ENCODE measurements at regions not wholly inside any gene's neighbourhood (a gene's known extent, or its start where the extent isn't known, plus 50 kb on each side); places are given as distances from the start of the nearest gene placed in this dataset.

DNA sequence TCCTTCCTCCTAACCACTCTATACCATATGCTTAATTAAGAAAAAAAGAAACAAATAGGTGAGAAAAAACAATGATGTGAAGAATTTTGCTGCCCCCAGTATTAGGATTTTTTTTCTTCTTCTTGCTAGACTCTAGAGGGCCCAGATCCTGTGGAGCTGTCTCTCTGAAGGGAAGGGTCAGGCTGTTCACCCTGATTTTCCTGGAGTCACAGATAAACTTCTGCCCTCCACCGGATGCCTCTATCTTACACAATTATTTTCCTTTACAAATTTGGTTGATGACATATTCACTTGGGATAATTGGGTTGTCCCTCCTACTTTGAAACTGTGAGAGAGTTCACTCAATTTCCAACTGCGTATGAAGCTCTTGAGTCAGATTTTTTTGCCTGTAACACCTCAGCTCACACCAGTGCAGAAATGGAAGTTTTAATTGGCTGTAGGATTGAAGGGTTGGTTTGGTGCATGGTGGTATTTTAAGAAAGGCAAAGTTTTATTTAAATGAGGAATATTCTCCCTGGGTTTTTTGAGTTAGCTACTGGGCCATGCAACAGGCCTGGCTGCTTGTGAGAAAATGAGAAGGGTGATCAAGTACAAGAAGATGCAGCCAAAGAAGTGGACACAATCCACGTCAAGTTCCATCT, 73.7 kb upstream of the ESR1 start:
- H3K9me3 Mint-ChIP-seq (ENCODE audit: unreplicated experiment), result peaks cover 8% of the 10 kb centered on the region
- FAIRE-seq (no peak), DNase-seq (ENCODE audit: low read depth) (no peak)
- no peak for TF ChIP-seq CTCF (IDR thresholded peaks at IDR 0.05; ENCODE audit: insufficient read depth, low read depth, low read length)
- no peak for TF ChIP-seq EZH2 (IDR thresholded peaks at IDR 0.05; ENCODE audit: insufficient read depth, low read length)
- no peak overlapping the region for H3K4me3 ChIP-seq (ENCODE audit: insufficient read depth, low read depth, low read length)
- H2AFZ ChIP-seq (ENCODE audit: low read depth, low read length), result no peak overlapping the region
- H3K4me1 ChIP-seq (ENCODE audit: insufficient read depth, low read length), result no peaks in the 10 kb centered on the region
- H3K27me3 ChIP-seq (ENCODE audit: insufficient read depth, low read length), result no peaks in the 10 kb centered on the region
- H3K4me2 ChIP-seq (ENCODE audit: low read length), result no peak overlapping the region
- no peaks in the 10 kb centered on the region for H3K36me3 ChIP-seq (ENCODE audit: insufficient read depth, low read length)
- H3K27me3 Mint-ChIP-seq (ENCODE audit: low read depth, unreplicated experiment), result peaks cover 4% of the 10 kb centered on the region
- H3K79me2 ChIP-seq (ENCODE audit: insufficient read depth, low read length), result no peaks in the 10 kb centered on the region
- no peak overlapping the region for H3K27ac ChIP-seq (ENCODE audit: low read depth, low read length)
- no peak overlapping the region for H3K27ac Mint-ChIP-seq (ENCODE audit: unreplicated experiment)
- H3K36me3 Mint-ChIP-seq (ENCODE audit: low read depth, unreplicated experiment), result no peaks in the 10 kb centered on the region
- no peak overlapping the region for H3K4me3 Mint-ChIP-seq (ENCODE audit: unreplicated experiment)
- no peaks in the 10 kb centered on the region for H4K20me1 ChIP-seq (ENCODE audit: insufficient read depth, low read length)
- no peaks in the 10 kb centered on the region for H3K4me1 Mint-ChIP-seq (ENCODE audit: low read depth, unreplicated experiment)
- H3K9me3 ChIP-seq (ENCODE audit: insufficient read depth, low read depth, low read length), result no peaks in the 10 kb centered on the region
- no peak overlapping the region for H3K9ac ChIP-seq (ENCODE audit: low read length)

GRCh38 chr6:151738267-151738666, 69.2 kb upstream of the ESR1 start:
- Histone ChIP-seq H2AFZ (ENCODE audit: low read depth, low read length) (no peak overlapping the region), H3K4me1 (ENCODE audit: insufficient read depth, low read length) (no peaks in the 10 kb centered on the region), H3K36me3 (ENCODE audit: insufficient read depth, low read length) (no peaks in the 10 kb centered on the region), H3K27me3 (ENCODE audit: insufficient read depth, low read length) (no peaks in the 10 kb centered on the region), H3K27ac (ENCODE audit: low read depth, low read length) (no peak overlapping the region), H3K79me2 (ENCODE audit: insufficient read depth, low read length) (no peaks in the 10 kb centered on the region), H3K9ac (ENCODE audit: low read length) (no peak overlapping the region), H4K20me1 (ENCODE audit: insufficient read depth, low read length) (no peaks in the 10 kb centered on the region), H3K4me3 (ENCODE audit: insufficient read depth, low read depth, low read length) (no peak overlapping the region), H3K4me2 (ENCODE audit: low read length) (no peak overlapping the region), H3K9me3 (ENCODE audit: insufficient read depth, low read depth, low read length) (no peaks in the 10 kb centered on the region)
- FAIRE-seq (no peak), DNase-seq (ENCODE audit: low read depth) (no peak)
- Mint-ChIP-seq H3K4me3 (ENCODE audit: unreplicated experiment) (no peak overlapping the region), H3K27ac (ENCODE audit: unreplicated experiment) (no peak overlapping the region), H3K4me1 (ENCODE audit: low read depth, unreplicated experiment) (no peaks in the 10 kb centered on the region), H3K36me3 (ENCODE audit: low read depth, unreplicated experiment) (no peaks in the 10 kb centered on the region), H3K9me3 (ENCODE audit: unreplicated experiment) (no peaks in the 10 kb centered on the region), H3K27me3 (ENCODE audit: low read depth, unreplicated experiment) (peaks cover 2% of the 10 kb centered on the region)
- TF ChIP-seq EZH2 (IDR thresholded peaks at IDR 0.05; ENCODE audit: insufficient read depth, low read length), result no peak
- TF ChIP-seq CTCF (IDR thresholded peaks at IDR 0.05; ENCODE audit: insufficient read depth, low read depth, low read length), result no peak

DNA sequence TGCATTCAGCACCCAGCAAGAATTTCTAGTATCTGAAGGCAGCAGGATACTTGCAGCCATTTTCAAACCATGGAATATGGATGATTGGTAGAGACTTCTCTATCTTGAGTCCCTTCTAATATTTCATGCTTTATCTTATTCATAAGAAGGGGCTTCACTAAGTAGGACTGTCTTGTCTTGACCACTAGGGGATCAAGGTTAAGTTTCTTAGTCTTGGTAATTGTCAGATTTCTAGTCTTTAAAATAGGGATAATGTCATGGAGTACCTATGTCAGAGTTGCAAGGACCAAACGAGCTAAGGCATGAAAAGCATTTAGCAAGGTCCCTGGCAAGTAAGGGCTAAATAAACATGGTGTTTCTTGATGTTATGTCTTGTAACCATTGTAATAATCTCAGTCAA, 68.5 kb upstream of the ESR1 start:
- H2AFZ ChIP-seq (ENCODE audit: low read depth, low read length), result no peak overlapping the region
- Mint-ChIP-seq H3K36me3 (ENCODE audit: low read depth, unreplicated experiment) (no peaks in the 10 kb centered on the region), H3K4me3 (ENCODE audit: unreplicated experiment) (no peak overlapping the region), H3K27me3 (ENCODE audit: low read depth, unreplicated experiment) (peaks cover 2% of the 10 kb centered on the region), H3K27ac (ENCODE audit: unreplicated experiment) (no peak overlapping the region), H3K9me3 (ENCODE audit: unreplicated experiment) (no peaks in the 10 kb centered on the region), H3K4me1 (ENCODE audit: low read depth, unreplicated experiment) (no peaks in the 10 kb centered on the region)
- H3K27ac ChIP-seq (ENCODE audit: low read depth, low read length), result no peak overlapping the region
- no peak for TF ChIP-seq CTCF (IDR thresholded peaks at IDR 0.05; ENCODE audit: insufficient read depth, low read depth, low read length)
- no peak overlapping the region for H3K4me2 ChIP-seq (ENCODE audit: low read length)
- FAIRE-seq (no peak), DNase-seq (ENCODE audit: low read depth) (no peak)
- no peaks in the 10 kb centered on the region for H4K20me1 ChIP-seq (ENCODE audit: insufficient read depth, low read length)
- no peaks in the 10 kb centered on the region for H3K79me2 ChIP-seq (ENCODE audit: insufficient read depth, low read length)
- no peak overlapping the region for H3K9ac ChIP-seq (ENCODE audit: low read length)
- H3K9me3 ChIP-seq (ENCODE audit: insufficient read depth, low read depth, low read length), result no peaks in the 10 kb centered on the region
- no peak overlapping the region for H3K4me3 ChIP-seq (ENCODE audit: insufficient read depth, low read depth, low read length)
- H3K36me3 ChIP-seq (ENCODE audit: insufficient read depth, low read length), result no peaks in the 10 kb centered on the region
- H3K4me1 ChIP-seq (ENCODE audit: insufficient read depth, low read length), result no peaks in the 10 kb centered on the region
- no peaks in the 10 kb centered on the region for H3K27me3 ChIP-seq (ENCODE audit: insufficient read depth, low read length)
